DMS 273 (cell line): ENCODE measurements at regions not wholly inside any gene's neighbourhood (a gene's known extent, or its start where the extent isn't known, plus 50 kb on each side); places are given as distances from the start of the nearest gene placed in this dataset.
A peak's percentile ranks its signal among the peaks of the same experiment; 100 is the strongest.
"Not testable (repeated sequence)": the region's sequence is repeated elsewhere in the genome, so short reads cannot be mapped to it uniquely, and the experiment has no call there.

ENCODE experiments used
- DNase-seq: peaks from one replicate; lab custom pipeline; 2025; ENCODE audit not compliant: unreplicated experiment; lab: John Stamatoyannopoulos, UW

GRCh38 chr3:166265153-166265552 lies 427.9 kb upstream of the BCHE start:
- DNase-seq = no peak

- DNase-seq = peak; percentile 12
Observed at GRCh38 chr3:166263460-166263859, 426.2 kb upstream of the BCHE start.

- not testable (repeated sequence) for DNase-seq
Observed at GRCh38 chr3:166258293-166258850, 421.1 kb upstream of the BCHE start.

GRCh38 chr3:166257715-166258114 lies 420.5 kb upstream of the BCHE start:
- DNase-seq = no peak

- no peak for DNase-seq
Observed at GRCh38 chr3:166248784-166249183, 411.6 kb upstream of the BCHE start.

- peak; percentile 89 for DNase-seq
Observed at GRCh38 chr3:166243511-166243910, 406.3 kb upstream of the BCHE start.

GRCh38 chr3:166223120-166223519 lies 385.9 kb upstream of the BCHE start:
- no peak for DNase-seq

- DNase-seq = no peak
Observed at GRCh38 chr3:166211451-166211850, 374.2 kb upstream of the BCHE start.

GRCh38 chr3:166209701-166210100 lies 372.5 kb upstream of the BCHE start:
- DNase-seq = no peak

- DNase-seq = no peak
Observed at GRCh38 chr3:166205158-166205557, 367.9 kb upstream of the BCHE start.

GRCh38 chr3:166201476-166201875 lies 364.3 kb upstream of the BCHE start:
- DNase-seq = no peak

- DNase-seq = no peak
Observed at GRCh38 chr3:166199491-166199890, 362.3 kb upstream of the BCHE start.

GRCh38 chr3:166195808-166196207 lies 358.6 kb upstream of the BCHE start:
- no peak for DNase-seq

GRCh38 chr3:166191411-166191810 lies 354.2 kb upstream of the BCHE start:
- no peak for DNase-seq

- no peak for DNase-seq
Observed at GRCh38 chr3:166190360-166190759, 353.1 kb upstream of the BCHE start.

- no peak for DNase-seq
Observed at GRCh38 chr3:166187237-166187636, 350.0 kb upstream of the BCHE start.

GRCh38 chr3:166186003-166186402 lies 348.8 kb upstream of the BCHE start:
- DNase-seq = no peak

- DNase-seq = no peak
Observed at GRCh38 chr3:166177130-166177529, 339.9 kb upstream of the BCHE start.

- DNase-seq = no peak
Observed at GRCh38 chr3:166171695-166172094, 334.5 kb upstream of the BCHE start.

- DNase-seq = no peak
Observed at GRCh38 chr3:166169681-166170080, 332.5 kb upstream of the BCHE start.

GRCh38 chr3:166127969-166128368 lies 290.7 kb upstream of the BCHE start:
- DNase-seq = no peak

GRCh38 chr3:166125179-166125578 lies 288.0 kb upstream of the BCHE start:
- peak; percentile 3 for DNase-seq

GRCh38 chr3:166123576-166123975 lies 286.4 kb upstream of the BCHE start:
- DNase-seq = no peak

GRCh38 chr3:166123088-166123487 lies 285.9 kb upstream of the BCHE start:
- DNase-seq = no peak
